Omental fat pad (tissue), 3 donors: ENCODE measurements at regions not wholly inside any gene's neighbourhood (a gene's known extent, or its start where the extent isn't known, plus 50 kb on each side); places are given as distances from the start of the nearest gene placed in this dataset.

ENCODE experiments used
- ATAC-seq: fragments of 150-250 bp; one replicate; pipeline ENCODE4 v1.9.1; 2016; ENCODE audit warnings: mild to moderate bottlenecking, moderate library complexity; ENCODE audit not compliant: low FRiP score
- DNase-seq: peaks from one replicate; pipeline ENCODE4 v3.0.0-alpha.2; 2019; ENCODE audit warnings: low spot score
- CTCF ChIP-seq, 3 donors: fragments of 450-650 bp; IDR thresholded peaks; one replicate each; pipeline ENCODE4 v1.5.1; 2016 to 2017; ENCODE audit warnings: antibody characterized with exemption in 3 of 3, mild to moderate bottlenecking in 3 of 3, moderate library complexity in 2 of 3

GRCh38 chr9:14021871-14022525 lies 291.9 kb downstream of the NFIB start:
- no peak for DNase-seq
- ATAC-seq: peak; percentile 69
- no peak for TF ChIP-seq CTCF (IDR thresholded peaks at IDR 0.05)

GRCh38 chr9:14018081-14018480 lies 295.9 kb downstream of the NFIB start:
- TF ChIP-seq CTCF (IDR thresholded peaks at IDR 0.05): no peak
- ATAC-seq (peak; percentile 89), DNase-seq (no peak)

- DNase-seq (no peak), ATAC-seq (no peak)
- TF ChIP-seq CTCF (IDR thresholded peaks at IDR 0.05): no peak
Measured at GRCh38 chr9:14014744-14015143, 299.2 kb downstream of the NFIB start.

- DNase-seq: no peak
- no peak for TF ChIP-seq CTCF (IDR thresholded peaks at IDR 0.05)
- ATAC-seq: no peak
Measured at GRCh38 chr9:14014218-14014617, 299.7 kb downstream of the NFIB start.

- TF ChIP-seq CTCF (IDR thresholded peaks at IDR 0.05): no peak
- DNase-seq (no peak), ATAC-seq (no peak)
Measured at GRCh38 chr9:14011799-14012560, 302.0 kb downstream of the NFIB start.

- TF ChIP-seq CTCF (IDR thresholded peaks at IDR 0.05): no peak
- DNase-seq (no peak), ATAC-seq (no peak)
Measured at GRCh38 chr9:14007190-14007769, 306.7 kb downstream of the NFIB start.
